T-helper 1 cell treated with Interleukin-12 subunit alpha and Interleukin-12 subunit beta and Interleukin-4 antibody, amounts not matched to agents 30 ng/mL and 1 ng/mL, for 36 hours (primary cell): ENCODE measurements at regions not wholly inside any gene's neighbourhood (a gene's known extent, or its start where the extent isn't known, plus 50 kb on each side); places are given as distances from the start of the nearest gene placed in this dataset.

Experiments
- intact Hi-C: fragments of 100-400 bp; cut with micrococcal nuclease; formaldehyde crosslinking; loops from one replicate; pipeline ENCODE4 v1.15.1; 2024

DNA sequence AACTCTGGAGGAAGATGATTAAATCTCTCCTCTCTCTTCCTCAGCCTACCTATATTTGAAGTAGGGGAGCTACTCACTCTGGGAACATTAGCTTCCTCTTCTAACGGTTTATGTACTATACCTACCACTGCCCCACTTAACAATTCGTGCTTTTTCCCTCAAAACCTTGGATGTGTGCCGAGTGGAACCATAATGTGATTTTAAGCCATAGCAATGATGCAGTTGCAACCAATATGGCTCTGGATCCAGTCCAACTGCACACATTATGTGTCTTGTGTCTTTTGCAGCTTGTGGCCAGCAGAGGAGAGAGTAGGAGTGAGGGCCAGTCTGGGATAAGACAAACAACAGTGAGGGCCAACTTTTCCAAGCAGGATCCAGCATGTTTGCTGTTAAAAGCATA, 170.7 kb downstream of the GATA3 start:
- intact Hi-C loops = no loop called here

- intact Hi-C loops = no loop called here
Observed at GRCh38 chr10:8227246-8227645, 172.8 kb downstream of the GATA3 start.

GRCh38 chr10:8229153-8229552, 174.7 kb downstream of the GATA3 start:
- intact Hi-C loops = loop anchor here (1.0 kb wide), 1 partner anchor 10 kb away; no protein-coding TSS in a partner anchor

DNA sequence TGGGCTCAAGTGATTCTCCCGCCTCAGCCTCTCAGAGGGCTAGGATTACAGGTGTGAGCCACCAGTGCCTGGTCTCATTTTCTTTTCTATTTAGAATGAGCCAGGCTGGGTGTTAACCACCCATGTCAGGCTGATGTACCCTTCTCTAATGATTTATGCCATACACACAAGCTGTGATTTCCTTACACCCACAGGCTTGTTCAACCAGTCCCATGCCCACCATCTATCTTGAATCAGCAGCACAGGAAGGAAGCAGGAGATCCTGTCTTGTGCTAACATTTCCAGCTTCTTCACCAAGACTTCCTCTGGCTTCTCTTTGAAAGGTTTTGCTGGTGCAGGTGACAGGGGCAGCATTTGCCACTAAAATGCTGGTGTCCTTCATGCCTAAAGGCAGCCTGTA, 176.4 kb downstream of the GATA3 start:
- intact Hi-C loops = no loop called here

DNA sequence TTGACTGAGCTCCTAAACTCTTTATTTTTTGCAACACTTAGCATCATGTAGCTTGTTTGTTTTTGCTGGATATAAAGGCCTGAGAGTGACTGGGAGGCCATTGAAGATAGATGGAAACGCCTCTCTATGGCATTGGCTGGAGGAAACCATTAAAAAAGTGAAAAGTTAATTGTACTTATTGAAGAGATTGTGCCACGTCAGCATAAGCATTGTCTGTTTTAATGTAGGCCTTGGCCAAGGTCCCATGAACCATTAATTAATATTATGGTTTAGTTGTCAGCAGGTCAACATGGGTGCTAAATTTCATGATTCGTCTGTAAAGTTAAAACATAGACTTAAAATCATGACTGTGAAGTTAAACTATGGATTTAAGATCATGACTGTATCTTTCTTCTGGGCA, 178.6 kb downstream of the GATA3 start:
- intact Hi-C loops = no loop called here

DNA sequence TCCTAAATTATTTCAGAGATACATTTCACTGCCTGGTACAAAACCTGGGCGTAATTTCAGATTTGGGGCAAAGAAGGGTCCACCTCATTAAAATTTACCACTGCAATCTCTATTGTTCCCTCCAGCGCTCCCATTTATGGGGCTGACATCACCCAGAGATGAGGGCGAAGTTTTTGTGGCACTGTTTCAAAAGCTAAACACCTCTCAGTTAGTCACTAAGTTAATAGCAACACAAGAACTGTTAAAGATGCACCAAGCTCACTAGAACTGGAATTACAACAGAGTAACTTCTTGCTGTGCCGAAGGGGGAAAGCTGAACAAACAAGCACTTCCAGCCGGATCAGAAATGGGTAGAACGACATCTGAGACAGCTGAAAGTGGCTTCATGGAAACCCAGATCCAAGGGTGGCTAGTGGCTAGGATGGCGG, 179.4 kb downstream of the GATA3 start:
- intact Hi-C loops = no loop called here

- intact Hi-C loops = no loop called here
Observed at GRCh38 chr10:8235253-8236027, 181.0 kb downstream of the GATA3 start.

GRCh38 chr10:8238986-8239385, 184.5 kb downstream of the GATA3 start:
- intact Hi-C loops = loop anchor here (1.0 kb wide), 1 partner anchor 10 kb away; no protein-coding TSS in a partner anchor

DNA sequence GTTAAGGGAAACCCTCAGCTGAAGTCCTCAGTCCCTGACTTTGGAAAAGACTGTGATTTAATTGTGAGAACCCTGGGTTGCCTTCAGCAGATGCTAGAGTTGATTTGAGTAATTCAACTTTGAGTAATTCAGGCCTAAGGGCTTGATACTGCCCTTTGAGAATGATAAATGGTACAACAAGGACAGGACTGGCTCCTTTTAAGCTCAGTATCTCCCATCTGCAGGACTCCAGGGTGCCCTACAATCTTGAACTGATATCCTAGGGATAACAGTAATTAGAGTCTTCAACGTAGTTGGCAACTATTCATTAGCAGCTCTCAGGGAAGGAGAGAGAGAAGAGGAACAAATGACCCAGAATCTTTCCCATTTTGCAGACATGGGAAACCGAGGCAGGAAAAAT, 186.4 kb downstream of the GATA3 start:
- intact Hi-C loops = loop anchor here (10.0 kb wide), 1 partner anchor 234 kb away; no protein-coding TSS in a partner anchor

- intact Hi-C loops = loop anchor here (10.0 kb wide), 1 partner anchor 232 kb away; no protein-coding TSS in a partner anchor
Observed at GRCh38 chr10:8242295-8242872, 187.9 kb downstream of the GATA3 start.

GRCh38 chr10:8245131-8245813, 190.8 kb downstream of the GATA3 start:
- intact Hi-C loops = loop anchor here (1.0 to 10.0 kb wide), 8 partner anchors 9 to 230 kb away; no protein-coding TSS in a partner anchor

GRCh38 chr10:8245814-8246142, 191.3 kb downstream of the GATA3 start:
- intact Hi-C loops = loop anchor here (1.0 to 10.0 kb wide), 8 partner anchors 9 to 229 kb away; no protein-coding TSS in a partner anchor

DNA sequence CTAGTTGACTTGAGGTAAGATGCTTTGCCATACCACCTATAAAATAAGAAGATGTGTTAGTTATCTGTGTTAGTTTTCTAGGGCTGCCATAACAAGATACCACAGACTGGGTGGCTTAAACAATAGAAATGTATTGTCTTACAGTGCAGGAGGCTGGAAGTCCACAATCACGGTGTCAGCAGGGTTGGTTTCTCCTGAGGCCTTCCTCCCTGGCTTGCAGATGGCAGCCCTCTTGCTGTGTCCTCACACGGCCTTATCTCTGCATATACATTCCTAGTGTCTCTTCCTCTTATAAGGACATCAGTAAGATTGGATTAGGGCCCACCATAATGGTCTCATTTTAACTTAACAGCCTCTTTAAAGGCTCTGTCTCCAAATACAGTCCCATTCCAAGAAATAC, 192.1 kb downstream of the GATA3 start:
- intact Hi-C loops = loop anchor here (10.0 kb wide), 1 partner anchor 228 kb away; no protein-coding TSS in a partner anchor

GRCh38 chr10:8247191-8247590, 192.7 kb downstream of the GATA3 start:
- intact Hi-C loops = loop anchor here (10.0 kb wide), 1 partner anchor 228 kb away; no protein-coding TSS in a partner anchor

- intact Hi-C loops = loop anchor here (10.0 kb wide), 1 partner anchor 226 kb away; no protein-coding TSS in a partner anchor
Observed at GRCh38 chr10:8248868-8249267, 194.4 kb downstream of the GATA3 start.

DNA sequence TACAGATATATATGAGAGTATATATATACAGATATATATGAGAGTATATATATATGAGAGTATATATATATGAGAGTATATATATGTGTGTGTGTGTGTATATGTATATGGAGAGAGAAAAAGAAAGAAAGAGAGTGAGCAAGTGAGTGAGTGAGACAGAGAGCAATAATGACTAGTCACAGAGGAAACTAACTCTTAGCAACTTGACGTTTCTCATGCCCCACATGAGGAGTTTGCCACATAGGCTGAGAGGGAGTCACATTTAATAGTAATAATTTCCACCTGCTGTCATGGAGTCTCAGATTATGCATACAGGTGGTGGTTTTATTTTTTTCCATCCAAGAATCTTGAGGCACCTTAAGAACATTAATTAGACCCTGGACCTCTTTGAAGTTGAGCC, 199.9 kb downstream of the GATA3 start:
- intact Hi-C loops = loop anchor here (1.0 kb wide), 1 partner anchor 9 kb away; no protein-coding TSS in a partner anchor

GRCh38 chr10:8255301-8255700, 200.8 kb downstream of the GATA3 start:
- intact Hi-C loops = no loop called here

- intact Hi-C loops = no loop called here
Observed at GRCh38 chr10:8260645-8261044, 206.2 kb downstream of the GATA3 start.

GRCh38 chr10:8262317-8262716, 207.8 kb downstream of the GATA3 start:
- intact Hi-C loops = no loop called here

- intact Hi-C loops = no loop called here
Observed at GRCh38 chr10:8269976-8270375, 215.5 kb downstream of the GATA3 start.

DNA sequence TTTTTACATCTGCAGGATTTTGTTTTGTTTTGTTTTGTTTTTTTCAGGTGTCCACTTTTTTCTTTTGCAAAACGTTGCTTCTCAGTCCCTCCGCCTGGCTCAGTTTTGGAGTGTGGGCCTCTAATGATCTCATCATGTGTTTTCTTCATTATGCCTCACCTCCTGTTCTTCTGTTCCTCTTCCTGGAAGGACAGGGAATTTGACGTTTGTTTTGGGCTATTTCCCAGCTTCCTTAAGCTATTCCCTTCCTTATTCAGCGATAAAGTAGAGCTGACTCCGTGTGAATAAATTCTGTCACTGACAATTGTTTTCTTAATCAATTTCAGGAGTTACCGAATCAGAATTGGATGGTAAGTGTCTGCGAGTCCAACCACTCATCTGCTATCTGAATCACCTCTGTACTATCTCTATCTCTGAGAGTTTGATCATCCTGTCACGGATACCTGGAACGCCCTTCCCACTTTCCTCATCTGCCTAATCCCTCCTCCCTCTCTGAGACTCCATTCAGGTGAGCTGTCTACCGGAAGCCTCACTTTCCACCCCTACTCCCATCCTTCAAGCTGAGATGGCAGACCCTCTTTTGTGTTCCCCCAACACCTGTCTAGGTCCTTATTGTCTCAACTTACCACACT, 218.4 kb downstream of the GATA3 start:
- intact Hi-C loops = no loop called here
